ENCODE measurements at regions not wholly inside any gene's neighbourhood (a gene's known extent, or its start where the extent isn't known, plus 50 kb on each side); places are given as distances from the start of the nearest gene placed in this dataset.

- ChIA-PET POLR2A (no interaction called here), CTCF (no interaction called here)
- H3K9me3 Mint-ChIP-seq (ENCODE audit: insufficient read depth), result no peaks in the 10 kb centered on the region
- H3K27ac Mint-ChIP-seq, result no peak overlapping the region
- DNase-seq (no peak), ATAC-seq (no peak)
- no peaks in the 10 kb centered on the region for H3K4me1 Mint-ChIP-seq (ENCODE audit: low read depth)
- H3K27me3 Mint-ChIP-seq (ENCODE audit: low read depth), result peaks cover 11% of the 10 kb centered on the region
- H3K36me3 Mint-ChIP-seq (ENCODE audit: low read depth), result no peaks in the 10 kb centered on the region
- H3K4me3 Mint-ChIP-seq, result no peak overlapping the region
These were observed 215.9 kb downstream of the SP3 start for GRCh38 chr2:173749315-173749714.

- no peaks in the 10 kb centered on the region for H3K36me3 Mint-ChIP-seq (ENCODE audit: low read depth)
- no peak overlapping the region for H3K27ac Mint-ChIP-seq
- H3K27me3 Mint-ChIP-seq (ENCODE audit: low read depth), result peaks cover 14% of the 10 kb centered on the region
- no peaks in the 10 kb centered on the region for H3K4me1 Mint-ChIP-seq (ENCODE audit: low read depth)
- POLR2A ChIA-PET, result no interaction called here
- H3K9me3 Mint-ChIP-seq (ENCODE audit: insufficient read depth), result no peaks in the 10 kb centered on the region
- no peak overlapping the region for H3K4me3 Mint-ChIP-seq
- CTCF ChIA-PET, result no interaction called here
- ATAC-seq, result no peak
- no peak for DNase-seq
These were observed 214.8 kb downstream of the SP3 start for GRCh38 chr2:173750353-173750801.

GRCh38 chr2:173750831-173751230 lies 214.3 kb downstream of the SP3 start:
- CTCF ChIA-PET, result no interaction called here

GRCh38 chr2:173751245-173751975 lies 213.8 kb downstream of the SP3 start:
- H3K27ac Mint-ChIP-seq, result no peak overlapping the region
- H3K9me3 Mint-ChIP-seq (ENCODE audit: insufficient read depth), result no peaks in the 10 kb centered on the region
- DNase-seq (no peak), ATAC-seq (no peak)
- no peaks in the 10 kb centered on the region for H3K4me1 Mint-ChIP-seq (ENCODE audit: low read depth)
- ChIA-PET CTCF (no interaction called here), POLR2A (no interaction called here)
- peaks cover 14% of the 10 kb centered on the region for H3K27me3 Mint-ChIP-seq (ENCODE audit: low read depth)
- H3K36me3 Mint-ChIP-seq (ENCODE audit: low read depth), result no peaks in the 10 kb centered on the region
- H3K4me3 Mint-ChIP-seq, result no peak overlapping the region

More at GRCh38 chr2:173750831-173751230, 214.3 kb downstream of the SP3 start:
- POLR2A ChIA-PET, result no interaction called here
- Mint-ChIP-seq H3K27me3 (ENCODE audit: low read depth) (peaks cover 14% of the 10 kb centered on the region), H3K4me3 (no peak overlapping the region), H3K9me3 (ENCODE audit: insufficient read depth) (no peaks in the 10 kb centered on the region), H3K36me3 (ENCODE audit: low read depth) (no peaks in the 10 kb centered on the region), H3K4me1 (ENCODE audit: low read depth) (no peaks in the 10 kb centered on the region), H3K27ac (no peak overlapping the region)
- DNase-seq (no peak), ATAC-seq (no peak)

- Mint-ChIP-seq H3K27me3 (ENCODE audit: low read depth) (peaks cover 14% of the 10 kb centered on the region), H3K4me3 (no peak overlapping the region), H3K27ac (no peak overlapping the region), H3K4me1 (ENCODE audit: low read depth) (no peaks in the 10 kb centered on the region), H3K9me3 (ENCODE audit: insufficient read depth) (no peaks in the 10 kb centered on the region), H3K36me3 (ENCODE audit: low read depth) (no peaks in the 10 kb centered on the region)
- POLR2A ChIA-PET, result no interaction called here
- CTCF ChIA-PET, result no interaction called here
- ATAC-seq (no peak), DNase-seq (no peak)
These were observed 213.0 kb downstream of the SP3 start for GRCh38 chr2:173752152-173752551.

GRCh38 chr2:173753441-173753840 lies 211.7 kb downstream of the SP3 start:
- ATAC-seq (no peak), DNase-seq (no peak)
- POLR2A ChIA-PET, result no interaction called here
- Mint-ChIP-seq H3K27me3 (ENCODE audit: low read depth) (peaks cover 12% of the 10 kb centered on the region), H3K4me1 (ENCODE audit: low read depth) (no peaks in the 10 kb centered on the region), H3K9me3 (ENCODE audit: insufficient read depth) (no peaks in the 10 kb centered on the region), H3K4me3 (no peak overlapping the region), H3K36me3 (ENCODE audit: low read depth) (no peaks in the 10 kb centered on the region), H3K27ac (no peak overlapping the region)
- CTCF ChIA-PET, result interaction anchor here (0.6 kb wide), 1 partner anchor 446 kb away, joined by 3 read pairs; no protein-coding TSS in a partner anchor

- CTCF ChIA-PET, result no interaction called here
- H3K27ac Mint-ChIP-seq, result no peak overlapping the region
- H3K4me1 Mint-ChIP-seq (ENCODE audit: low read depth), result no peaks in the 10 kb centered on the region
- H3K36me3 Mint-ChIP-seq (ENCODE audit: low read depth), result no peaks in the 10 kb centered on the region
- no peaks in the 10 kb centered on the region for H3K9me3 Mint-ChIP-seq (ENCODE audit: insufficient read depth)
- H3K27me3 Mint-ChIP-seq (ENCODE audit: low read depth), result peaks cover 12% of the 10 kb centered on the region
- DNase-seq (no peak), ATAC-seq (no peak)
- no peak overlapping the region for H3K4me3 Mint-ChIP-seq
- POLR2A ChIA-PET, result no interaction called here
These were observed 211.0 kb downstream of the SP3 start for GRCh38 chr2:173754165-173754564.

GRCh38 chr2:173754837-173755236 lies 210.3 kb downstream of the SP3 start:
- POLR2A ChIA-PET, result no interaction called here
- ATAC-seq (no peak), DNase-seq (no peak)
- Mint-ChIP-seq H3K27me3 (ENCODE audit: low read depth) (peaks cover 11% of the 10 kb centered on the region), H3K36me3 (ENCODE audit: low read depth) (no peaks in the 10 kb centered on the region), H3K4me3 (no peak overlapping the region), H3K9me3 (ENCODE audit: insufficient read depth) (no peaks in the 10 kb centered on the region), H3K27ac (no peak overlapping the region), H3K4me1 (ENCODE audit: low read depth) (no peaks in the 10 kb centered on the region)
- CTCF ChIA-PET, result no interaction called here

- ChIA-PET POLR2A (no interaction called here), CTCF (no interaction called here)
- ATAC-seq (no peak), DNase-seq (no peak)
- no peak overlapping the region for H3K4me3 Mint-ChIP-seq
- H3K27ac Mint-ChIP-seq, result no peak overlapping the region
- no peaks in the 10 kb centered on the region for H3K36me3 Mint-ChIP-seq (ENCODE audit: low read depth)
- H3K27me3 Mint-ChIP-seq (ENCODE audit: low read depth), result peaks cover 6% of the 10 kb centered on the region
- no peaks in the 10 kb centered on the region for H3K4me1 Mint-ChIP-seq (ENCODE audit: low read depth)
- H3K9me3 Mint-ChIP-seq (ENCODE audit: insufficient read depth), result no peaks in the 10 kb centered on the region
These were observed 209.4 kb downstream of the SP3 start for GRCh38 chr2:173755798-173756197.

GRCh38 chr2:173759959-173760358 lies 205.2 kb downstream of the SP3 start:
- CTCF ChIA-PET, result no interaction called here

GRCh38 chr2:173760553-173760952 lies 204.6 kb downstream of the SP3 start:
- ATAC-seq (no peak), DNase-seq (no peak)
- Mint-ChIP-seq H3K9me3 (ENCODE audit: insufficient read depth) (no peaks in the 10 kb centered on the region), H3K27me3 (ENCODE audit: low read depth) (peaks cover 9% of the 10 kb centered on the region), H3K36me3 (ENCODE audit: low read depth) (no peaks in the 10 kb centered on the region), H3K4me1 (ENCODE audit: low read depth) (no peaks in the 10 kb centered on the region), H3K4me3 (no peak overlapping the region), H3K27ac (no peak overlapping the region)
- ChIA-PET CTCF (no interaction called here), POLR2A (no interaction called here)

More at GRCh38 chr2:173759959-173760358, 205.2 kb downstream of the SP3 start:
- H3K36me3 Mint-ChIP-seq (ENCODE audit: low read depth), result no peaks in the 10 kb centered on the region
- no peak overlapping the region for H3K4me3 Mint-ChIP-seq
- no peaks in the 10 kb centered on the region for H3K9me3 Mint-ChIP-seq (ENCODE audit: insufficient read depth)
- no peaks in the 10 kb centered on the region for H3K4me1 Mint-ChIP-seq (ENCODE audit: low read depth)
- H3K27me3 Mint-ChIP-seq (ENCODE audit: low read depth), result peaks cover 10% of the 10 kb centered on the region
- POLR2A ChIA-PET, result no interaction called here
- ATAC-seq (no peak), DNase-seq (no peak)
- H3K27ac Mint-ChIP-seq, result no peak overlapping the region

- DNase-seq, result no peak
- ChIA-PET CTCF (no interaction called here), POLR2A (no interaction called here)
- no peaks in the 10 kb centered on the region for H3K9me3 Mint-ChIP-seq (ENCODE audit: insufficient read depth)
- no peaks in the 10 kb centered on the region for H3K4me1 Mint-ChIP-seq (ENCODE audit: low read depth)
- no peak for ATAC-seq
- H3K36me3 Mint-ChIP-seq (ENCODE audit: low read depth), result no peaks in the 10 kb centered on the region
- H3K27me3 Mint-ChIP-seq (ENCODE audit: low read depth), result peaks cover 11% of the 10 kb centered on the region
- H3K27ac Mint-ChIP-seq, result no peak overlapping the region
- no peak overlapping the region for H3K4me3 Mint-ChIP-seq
These were observed 203.5 kb downstream of the SP3 start for GRCh38 chr2:173761603-173762119.

- peaks cover 13% of the 10 kb centered on the region for H3K27me3 Mint-ChIP-seq (ENCODE audit: low read depth)
- ChIA-PET POLR2A (no interaction called here), CTCF (no interaction called here)
- peaks cover 1% of the 10 kb centered on the region for H3K4me1 Mint-ChIP-seq (ENCODE audit: low read depth)
- DNase-seq, result no peak
- no peaks in the 10 kb centered on the region for H3K9me3 Mint-ChIP-seq (ENCODE audit: insufficient read depth)
- no peaks in the 10 kb centered on the region for H3K36me3 Mint-ChIP-seq (ENCODE audit: low read depth)
- ATAC-seq, result no peak
- no peak overlapping the region for H3K4me3 Mint-ChIP-seq
- no peak overlapping the region for H3K27ac Mint-ChIP-seq
These were observed 203.0 kb downstream of the SP3 start for GRCh38 chr2:173762221-173762620.
